ENCODE measurements at regions not wholly inside any gene's neighbourhood (a gene's known extent, or its start where the extent isn't known, plus 50 kb on each side); places are given as distances from the start of the nearest gene placed in this dataset.

GRCh38 chr6:147037881-147038280, 166.3 kb upstream of the STXBP5 start:
- no peak for TF ChIP-seq POLR2A (IDR thresholded peaks at IDR 0.05; ENCODE audit: low read depth)
- TF ChIP-seq, protein P1, sequence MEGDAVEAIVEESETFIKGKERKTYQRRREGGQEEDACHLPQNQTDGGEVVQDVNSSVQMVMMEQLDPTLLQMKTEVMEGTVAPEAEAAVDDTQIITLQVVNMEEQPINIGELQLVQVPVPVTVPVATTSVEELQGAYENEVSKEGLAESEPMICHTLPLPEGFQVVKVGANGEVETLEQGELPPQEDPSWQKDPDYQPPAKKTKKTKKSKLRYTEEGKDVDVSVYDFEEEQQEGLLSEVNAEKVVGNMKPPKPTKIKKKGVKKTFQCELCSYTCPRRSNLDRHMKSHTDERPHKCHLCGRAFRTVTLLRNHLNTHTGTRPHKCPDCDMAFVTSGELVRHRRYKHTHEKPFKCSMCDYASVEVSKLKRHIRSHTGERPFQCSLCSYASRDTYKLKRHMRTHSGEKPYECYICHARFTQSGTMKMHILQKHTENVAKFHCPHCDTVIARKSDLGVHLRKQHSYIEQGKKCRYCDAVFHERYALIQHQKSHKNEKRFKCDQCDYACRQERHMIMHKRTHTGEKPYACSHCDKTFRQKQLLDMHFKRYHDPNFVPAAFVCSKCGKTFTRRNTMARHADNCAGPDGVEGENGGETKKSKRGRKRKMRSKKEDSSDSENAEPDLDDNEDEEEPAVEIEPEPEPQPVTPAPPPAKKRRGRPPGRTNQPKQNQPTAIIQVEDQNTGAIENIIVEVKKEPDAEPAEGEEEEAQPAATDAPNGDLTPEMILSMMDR (IDR thresholded peaks at IDR 0.05): no peak
- no peak for TF ChIP-seq POLR2AphosphoS5 (IDR thresholded peaks at IDR 0.05)
- TF ChIP-seq EP300 (IDR thresholded peaks at IDR 0.05): no peak
